ENCODE measurements at regions not wholly inside any gene's neighbourhood (a gene's known extent, or its start where the extent isn't known, plus 50 kb on each side); places are given as distances from the start of the nearest gene placed in this dataset.
"Not testable (repeated sequence)": the region's sequence is repeated elsewhere in the genome, so short reads cannot be mapped to it uniquely, and the experiment has no call there.

DNA sequence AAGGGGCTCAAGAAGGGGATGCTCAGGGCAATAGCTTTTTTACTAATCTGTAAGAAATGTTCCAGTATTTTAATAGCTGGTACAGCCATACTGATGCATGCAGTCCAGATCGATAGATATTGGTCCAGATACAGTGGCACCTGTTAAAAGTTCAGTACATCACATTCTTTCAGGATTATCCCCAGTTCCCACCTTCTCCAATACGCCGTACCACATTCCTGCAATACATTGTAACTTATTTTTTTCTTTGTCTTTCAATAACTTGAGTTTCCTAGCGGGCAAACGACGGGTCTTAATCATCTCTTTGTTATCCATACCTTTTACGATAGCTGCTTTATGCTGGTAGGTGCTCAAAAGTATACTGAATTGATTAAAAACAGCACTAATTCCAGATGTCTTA lies 136.1 kb upstream of the NBPF19 start:
- FAIRE-seq; DNase-seq (ENCODE audit: insufficient read length, low spot score): not testable (repeated sequence)

- DNase-seq (ENCODE audit: insufficient read length, low spot score); FAIRE-seq: not testable (repeated sequence)
These were observed 125.4 kb upstream of the NBPF19 start for GRCh38 chr1:149349448-149349847.

DNA sequence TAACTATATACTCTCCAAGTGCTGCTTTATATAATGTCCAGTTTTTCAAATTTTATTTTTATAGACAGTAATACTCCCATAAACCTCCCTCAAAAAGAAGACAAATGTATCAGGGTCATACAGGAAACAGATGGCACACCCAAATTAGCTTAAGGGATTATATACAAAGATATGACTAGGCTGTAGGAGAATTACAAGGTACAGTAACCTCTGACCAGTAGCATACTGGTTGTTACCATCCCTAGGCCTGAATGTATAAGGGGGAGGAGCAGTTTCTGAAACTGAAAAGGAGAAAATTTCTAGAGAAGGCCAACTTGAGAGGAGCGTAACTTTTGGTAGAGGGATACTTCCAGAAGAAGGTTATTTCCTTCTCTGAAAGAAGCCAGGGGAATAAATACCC lies 122.6 kb upstream of the NBPF19 start:
- not testable (repeated sequence) for FAIRE-seq

GRCh38 chr1:149354579-149354978 lies 120.3 kb upstream of the NBPF19 start:
- not testable (repeated sequence) for DNase-seq (ENCODE audit: insufficient read length, low spot score); FAIRE-seq

More for the DNA sequence above, 122.6 kb upstream of the NBPF19 start:
- DNase-seq (ENCODE audit: insufficient read length, low spot score) = not testable (repeated sequence)

- DNase-seq (ENCODE audit: insufficient read length, low spot score); FAIRE-seq: not testable (repeated sequence)
These were observed 119.1 kb upstream of the NBPF19 start for GRCh38 chr1:149355748-149356147.

GRCh38 chr1:149356152-149356551 lies 118.7 kb upstream of the NBPF19 start:
- DNase-seq (ENCODE audit: insufficient read length, low spot score); FAIRE-seq: not testable (repeated sequence)

GRCh38 chr1:149360351-149360750 lies 114.5 kb upstream of the NBPF19 start:
- DNase-seq (ENCODE audit: insufficient read length, low spot score); FAIRE-seq: not testable (repeated sequence)

GRCh38 chr1:149361310-149361709 lies 113.5 kb upstream of the NBPF19 start:
- DNase-seq (ENCODE audit: insufficient read length, low spot score); FAIRE-seq: not testable (repeated sequence)

DNA sequence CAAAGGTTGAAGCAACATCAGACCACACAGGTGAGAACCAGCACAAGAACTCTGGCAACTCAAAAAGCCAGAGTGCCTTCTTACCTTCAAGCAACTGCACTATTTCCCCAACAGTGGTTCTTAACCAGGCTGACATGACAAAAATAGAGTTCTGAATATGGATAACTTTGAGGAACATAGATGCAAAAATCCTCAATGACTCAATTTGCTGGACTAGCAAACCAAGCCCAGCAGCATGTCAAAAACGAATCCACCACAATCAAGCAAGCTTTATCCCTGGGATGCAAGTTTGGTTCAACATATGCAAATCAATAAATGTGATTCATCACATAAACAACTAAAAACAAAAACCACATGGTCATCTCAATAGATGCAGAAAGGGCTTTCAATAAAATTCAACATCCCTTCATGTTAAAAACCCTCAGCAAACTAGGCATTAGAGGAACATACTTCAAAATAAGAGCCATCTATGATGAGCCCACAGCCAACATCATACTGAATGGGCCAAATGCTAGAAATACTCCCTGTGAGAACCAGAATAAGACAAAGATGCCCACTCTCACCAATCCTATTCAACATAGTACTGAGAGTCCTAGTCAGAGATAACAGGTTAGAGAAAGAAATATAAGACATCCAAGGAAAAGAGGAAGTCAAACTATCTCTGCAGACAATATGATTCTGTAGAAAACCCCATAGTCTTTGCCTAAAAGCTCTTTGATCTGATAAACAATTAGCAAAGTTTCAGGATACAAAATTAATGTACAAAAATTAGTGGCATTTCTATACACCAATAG lies 110.5 kb upstream of the NBPF19 start:
- not testable (repeated sequence) for FAIRE-seq; DNase-seq (ENCODE audit: insufficient read length, low spot score)

DNA sequence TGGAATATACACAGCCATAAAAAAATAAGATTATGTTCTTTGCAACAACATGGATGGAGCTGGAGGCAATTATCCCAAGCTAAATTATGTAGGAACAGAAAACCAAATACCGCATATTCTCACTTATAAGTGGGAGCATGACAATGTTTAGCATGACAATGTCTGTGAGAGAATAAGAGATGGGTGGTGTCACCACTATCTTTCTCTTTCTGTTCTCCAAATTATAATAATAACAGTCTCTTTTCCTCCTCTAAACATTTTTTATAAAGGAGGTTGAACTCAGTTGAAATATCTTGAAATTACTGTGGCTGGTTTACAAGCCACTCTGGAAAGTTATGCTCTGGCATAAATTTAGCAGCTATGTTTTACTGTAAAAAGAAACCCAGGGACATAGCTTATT lies 108.4 kb upstream of the NBPF19 start:
- FAIRE-seq; DNase-seq (ENCODE audit: insufficient read length, low spot score): not testable (repeated sequence)

DNA sequence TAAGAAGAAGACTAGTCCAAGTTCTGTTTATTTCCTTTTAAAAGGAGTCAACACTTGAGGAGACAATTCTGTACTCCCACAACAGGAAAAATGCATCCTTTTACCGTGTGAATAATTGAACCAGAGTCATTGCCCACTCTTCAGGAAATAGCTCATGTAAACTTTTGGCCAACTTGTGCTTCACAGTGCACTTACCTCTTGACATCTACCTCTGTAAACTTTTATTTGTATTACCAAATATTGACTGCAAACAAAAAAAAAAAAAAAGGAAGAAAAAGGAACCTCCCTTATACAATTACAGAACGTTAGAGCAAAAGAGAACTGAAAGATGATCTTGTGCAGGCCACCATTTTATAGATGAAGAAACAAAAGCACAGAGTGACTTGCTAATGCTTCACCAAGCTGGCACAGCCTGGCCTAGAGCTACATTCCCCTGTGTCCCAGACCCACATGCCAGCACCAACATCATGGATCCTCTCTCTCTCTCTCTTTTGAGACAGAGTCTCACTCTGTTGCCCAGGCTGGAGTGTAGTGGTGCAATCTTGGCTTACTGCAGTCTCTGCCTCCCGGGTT lies 107.3 kb upstream of the NBPF19 start:
- FAIRE-seq; DNase-seq (ENCODE audit: insufficient read length, low spot score): not testable (repeated sequence)

DNA sequence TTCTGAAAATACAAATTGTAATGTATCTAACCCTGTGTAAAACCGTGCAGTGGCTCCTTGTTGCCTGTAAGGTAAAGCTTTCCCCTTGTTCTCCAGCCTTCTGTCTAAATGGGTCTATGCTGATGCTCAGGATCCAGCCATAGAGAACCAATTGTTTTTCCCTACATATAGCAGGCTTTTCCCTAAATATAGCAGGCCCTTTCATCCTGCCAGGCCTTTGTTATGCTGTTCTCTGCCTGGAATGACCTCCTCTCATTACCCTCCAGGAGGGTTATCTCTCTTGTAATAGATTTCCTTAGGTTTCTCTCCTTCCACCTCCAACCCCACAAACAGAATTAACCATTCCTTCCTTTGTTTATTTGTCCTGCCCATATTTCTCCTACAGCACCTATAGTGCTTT lies 106.5 kb upstream of the NBPF19 start:
- not testable (repeated sequence) for FAIRE-seq; DNase-seq (ENCODE audit: insufficient read length, low spot score)

GRCh38 chr1:149369081-149369480 lies 105.8 kb upstream of the NBPF19 start:
- FAIRE-seq; DNase-seq (ENCODE audit: insufficient read length, low spot score): not testable (repeated sequence)

- DNase-seq (ENCODE audit: insufficient read length, low spot score); FAIRE-seq: not testable (repeated sequence)
These were observed 102.9 kb upstream of the NBPF19 start for GRCh38 chr1:149371955-149372354.

DNA sequence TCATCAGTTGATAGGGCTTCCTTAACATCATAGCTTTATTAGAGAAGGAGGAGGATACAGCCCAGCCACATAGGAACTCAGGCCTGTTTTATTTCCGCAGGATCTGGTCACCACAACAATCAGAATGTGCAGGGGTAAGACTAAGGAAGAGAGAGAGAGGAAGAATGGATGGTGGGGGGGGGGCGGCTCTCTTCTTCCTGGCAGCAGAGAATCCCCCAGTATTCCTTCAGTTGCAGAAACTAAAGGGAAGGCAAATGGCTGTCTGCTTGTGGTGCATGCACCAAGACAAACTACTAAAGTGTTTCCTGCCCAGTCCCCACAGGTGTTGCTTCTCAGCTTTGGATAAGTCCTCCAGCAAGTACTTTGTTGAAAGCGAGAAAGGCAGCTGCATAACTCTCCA lies 96.4 kb upstream of the NBPF19 start:
- not testable (repeated sequence) for FAIRE-seq; DNase-seq (ENCODE audit: insufficient read length, low spot score)

DNA sequence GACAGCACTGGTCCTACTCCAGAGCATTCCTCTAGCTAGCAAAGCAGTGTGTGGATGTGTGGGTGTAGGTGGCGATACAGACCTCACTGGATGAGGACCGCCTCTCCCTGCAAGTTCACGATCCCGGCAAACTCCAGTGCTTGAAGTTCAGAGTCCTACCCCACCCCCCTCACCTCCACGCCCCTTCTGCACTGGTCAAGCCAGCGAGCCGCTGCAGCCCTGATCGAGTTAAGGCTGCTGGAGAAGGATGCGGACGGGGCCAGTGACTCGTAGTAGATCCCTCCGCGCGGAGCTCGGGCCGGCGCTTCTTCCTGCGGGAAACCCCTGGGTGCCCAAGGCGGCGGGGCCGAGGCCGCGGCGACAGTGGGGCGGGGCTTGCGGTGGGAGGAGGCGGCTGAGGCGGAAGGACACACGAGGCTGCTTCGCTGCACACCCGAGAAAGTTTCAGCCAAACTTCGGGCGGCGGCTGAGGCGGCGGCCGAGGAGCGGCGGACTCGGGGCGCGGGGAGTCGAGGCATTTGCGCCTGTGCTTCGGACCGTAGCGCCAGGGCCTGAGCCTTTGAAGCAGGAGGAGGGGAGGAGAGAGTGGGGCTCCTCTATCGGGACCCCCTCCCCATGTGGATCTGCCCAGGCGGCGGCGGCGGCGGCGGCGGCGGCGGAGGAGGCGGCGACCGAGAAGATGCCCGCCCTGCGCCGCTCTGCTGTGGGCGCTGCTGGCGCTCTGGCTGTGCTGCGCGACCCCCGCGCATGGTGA lies 84.5 kb upstream of the NBPF19 start:
- FAIRE-seq; DNase-seq (ENCODE audit: insufficient read length, low spot score): not testable (repeated sequence)

- FAIRE-seq; DNase-seq (ENCODE audit: insufficient read length, low spot score): not testable (repeated sequence)
These were observed 83.9 kb upstream of the NBPF19 start for GRCh38 chr1:149390931-149391330.

DNA sequence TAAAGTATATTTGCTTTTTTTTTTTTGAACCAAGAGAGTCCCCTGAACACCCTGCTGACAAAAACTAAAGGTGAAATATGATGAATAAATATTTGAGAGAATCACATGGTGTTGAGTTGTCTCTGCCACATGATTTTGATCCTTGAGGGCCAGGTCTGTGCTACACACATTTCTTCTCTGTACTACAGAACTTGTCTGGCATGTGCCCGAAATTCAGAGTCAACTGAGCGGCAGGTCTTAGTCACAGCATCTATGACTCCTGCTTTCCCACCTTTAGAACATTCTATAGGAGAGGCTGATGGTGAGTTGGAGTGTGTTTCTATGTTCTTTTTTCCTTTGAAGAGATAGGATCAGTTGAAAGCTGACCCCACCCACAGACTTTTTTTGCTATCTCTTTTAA lies 79.0 kb upstream of the NBPF19 start:
- DNase-seq (ENCODE audit: insufficient read length, low spot score); FAIRE-seq: not testable (repeated sequence)

GRCh38 chr1:149398527-149398926 lies 76.3 kb upstream of the NBPF19 start:
- not testable (repeated sequence) for DNase-seq (ENCODE audit: insufficient read length, low spot score); FAIRE-seq

- not testable (repeated sequence) for DNase-seq (ENCODE audit: insufficient read length, low spot score); FAIRE-seq
These were observed 66.4 kb upstream of the NBPF19 start for GRCh38 chr1:149408404-149408803.

DNA sequence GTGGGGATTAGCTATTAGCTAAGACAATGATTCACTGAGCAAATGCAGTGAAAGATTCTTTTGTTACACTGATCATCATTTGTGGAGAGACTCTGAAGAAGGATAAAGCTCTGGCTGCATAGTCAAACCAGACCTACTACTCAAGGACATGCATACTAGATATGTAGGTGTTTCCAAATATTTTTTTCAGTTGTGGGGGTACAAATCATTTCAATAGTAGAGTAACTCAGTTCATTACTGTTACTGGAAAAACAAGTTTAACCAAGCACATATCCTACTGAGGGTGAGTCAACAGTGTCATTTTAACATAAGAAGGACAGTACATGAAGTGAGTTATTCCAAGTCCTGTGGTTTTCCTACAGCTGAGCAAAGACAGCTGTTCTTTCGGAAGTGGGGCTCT lies 59.5 kb upstream of the NBPF19 start:
- not testable (repeated sequence) for DNase-seq (ENCODE audit: insufficient read length, low spot score); FAIRE-seq

All from HTR-8/SVneo (cell line).